Neuronal stem cell (in vitro differentiated cells): ENCODE measurements at regions not wholly inside any gene's neighbourhood (a gene's known extent, or its start where the extent isn't known, plus 50 kb on each side); places are given as distances from the start of the nearest gene placed in this dataset.

Experiments used
- DNase-seq: peaks from one replicate; pipeline ENCODE4 v3.0.0-alpha.2; 2013; ENCODE audit warnings: low spot score
- H2AFZ ChIP-seq: one replicate; pipeline ENCODE4 v1.6.1; 2013; ENCODE audit warnings: mild to moderate bottlenecking, low read length, inconsistent platforms
- H2AK5ac ChIP-seq: 2 replicates; pipeline ENCODE4 v1.6.1; 2013; ENCODE audit warnings: low read depth, mild to moderate bottlenecking, inconsistent platforms, low read length, moderate library complexity, mixed read lengths
- H2BK120ac ChIP-seq: 2 replicates; pipeline ENCODE4 v1.6.1; 2013; ENCODE audit warnings: low read depth, mild to moderate bottlenecking, inconsistent platforms, low read length, moderate library complexity, mixed read lengths
- H2BK12ac ChIP-seq: one replicate; pipeline ENCODE4 v1.6.1; 2013; ENCODE audit warnings: low read length, inconsistent platforms
- H2BK15ac ChIP-seq: 2 replicates; pipeline ENCODE4 v1.6.1; 2013; ENCODE audit warnings: mild to moderate bottlenecking, low read length, inconsistent platforms, mixed read lengths
- H2BK5ac ChIP-seq: one replicate; pipeline ENCODE4 v1.6.1; 2013; ENCODE audit warnings: inconsistent platforms, mild to moderate bottlenecking, low read length, moderate library complexity
- H3K14ac ChIP-seq: one replicate; pipeline ENCODE4 v1.6.1; 2013; ENCODE audit warnings: low read length, inconsistent platforms
- H3K18ac ChIP-seq: 2 replicates; pipeline ENCODE4 v1.6.1; 2013; ENCODE audit warnings: low read length, inconsistent platforms
- H3K23ac ChIP-seq: 2 replicates; pipeline ENCODE4 v1.6.1; 2013; ENCODE audit warnings: low read depth, mild to moderate bottlenecking, mixed read lengths, low read length, inconsistent platforms; ENCODE audit not compliant: poor library complexity
- H3K27ac ChIP-seq: replicated peaks from 3 replicates; pipeline ENCODE4 v1.5.1; 2013; ENCODE audit warnings: low read length, inconsistent platforms
- H3K27me3 ChIP-seq, 3 experiments: 2 replicates each; pipeline ENCODE4 v1.6.1; 2013; ENCODE audit warnings: low read length in 3 of 3, mild to moderate bottlenecking in 2 of 3, inconsistent platforms in 1 of 3, low read depth in 1 of 3, mixed read lengths in 1 of 3, moderate library complexity in 1 of 3; ENCODE audit not compliant: control insufficient read depth in 3 of 3, insufficient read depth in 3 of 3
- H3K36me3 ChIP-seq, 2 donors: replicated peaks in 1 of 2; 2 replicates each; pipeline ENCODE4 v1.6.1; 2013; ENCODE audit warnings: low read length in 2 of 2; ENCODE audit not compliant: control insufficient read depth in 2 of 2, insufficient read depth in 2 of 2
- H3K4ac ChIP-seq: 2 replicates; pipeline ENCODE4 v1.6.1; 2013; ENCODE audit warnings: inconsistent platforms, mild to moderate bottlenecking, low read length, moderate library complexity
- H3K4me1 ChIP-seq, 2 donors: 1 replicate in 1 of 2; 2 replicates in 1 of 2; pipeline ENCODE4 v1.6.1; 2013; ENCODE audit warnings: low read length in 2 of 2, low read depth in 1 of 2; ENCODE audit not compliant: control insufficient read depth in 2 of 2, insufficient read depth in 1 of 2
- H3K4me2 ChIP-seq: one replicate; pipeline ENCODE4 v1.6.1; 2013; ENCODE audit warnings: mild to moderate bottlenecking, low read length, inconsistent platforms; ENCODE audit not compliant: insufficient read depth, poor library complexity, severe bottlenecking
- H3K4me3 ChIP-seq, 2 donors: 2 replicates each; pipeline ENCODE4 v1.5.1; 2013; ENCODE audit warnings: low read length in 2 of 2, mild to moderate bottlenecking in 2 of 2, inconsistent platforms in 1 of 2, moderate library complexity in 1 of 2
- H3K79me1 ChIP-seq: one replicate; pipeline ENCODE4 v1.6.1; 2013; ENCODE audit warnings: low read depth, mild to moderate bottlenecking, inconsistent platforms, low read length, moderate library complexity
- H3K9ac ChIP-seq: one replicate; pipeline ENCODE4 v1.6.1; 2013; ENCODE audit warnings: mild to moderate bottlenecking, low read depth, low read length, inconsistent platforms; ENCODE audit not compliant: poor library complexity
- H3K9me3 ChIP-seq, 2 donors: replicated peaks in 1 of 2; 2 replicates each; pipeline versions ENCODE3 to v1.6.1; 2013; ENCODE audit warnings: low read length in 2 of 2, mild to moderate bottlenecking in 2 of 2, inconsistent platforms in 1 of 2, low read depth in 1 of 2, mixed read lengths in 1 of 2, moderate library complexity in 1 of 2; ENCODE audit not compliant: control insufficient read depth in 2 of 2, insufficient read depth in 1 of 2
- H4K8ac ChIP-seq: one replicate; pipeline ENCODE4 v1.6.1; 2013; ENCODE audit warnings: low read depth, mild to moderate bottlenecking, inconsistent platforms, low read length, moderate library complexity
- H4K91ac ChIP-seq: one replicate; pipeline ENCODE4 v1.6.1; 2013; ENCODE audit warnings: low read length, low read depth, mild to moderate bottlenecking, inconsistent platforms; ENCODE audit not compliant: poor library complexity
- WGBS, 2 donors: extraction: QIAGEN DNeasy Blood & Tissue Kit; methylation state at CpG; one replicate each; pipeline ENCODE4 v1.1.7; 2013; ENCODE audit warnings: missing lambda C conversion rate in 2 of 2, mixed read lengths in 1 of 2; ENCODE audit not compliant: insufficient read length in 2 of 2, insufficient replicate concordance in 1 of 2; ENCODE audit errors: extremely low coverage in 2 of 2; 5-methylcytosine and 5-hydroxymethylcytosine counted together

DNA sequence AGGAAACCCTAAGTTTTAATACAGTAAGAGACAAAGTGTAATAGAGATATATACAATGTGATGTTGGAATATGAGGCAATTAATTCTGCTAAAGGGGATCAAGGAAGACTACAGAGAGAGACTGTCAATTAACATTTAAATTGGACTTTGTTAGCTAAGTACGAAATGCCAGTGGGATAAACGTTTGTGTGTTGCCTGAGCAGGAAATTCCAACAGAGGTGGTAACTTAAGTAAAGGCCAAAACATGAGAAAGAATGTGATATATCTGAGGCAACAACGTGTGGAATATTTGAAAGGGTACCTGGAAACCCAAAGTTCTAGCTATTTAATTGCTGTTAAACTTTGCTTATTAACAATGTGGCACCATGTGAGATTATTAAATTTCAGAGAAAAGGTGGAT is 1666.9 kb upstream of the WWC1 start:
- Histone ChIP-seq H2BK12ac (no peak overlapping the region), H2BK120ac (no peak overlapping the region), H3K23ac (no peak overlapping the region), H3K4me3 (no peak overlapping the region), H3K4me1 (peaks cover 0 to 3% of the 10 kb centered on the region in 2 donors), H4K91ac (no peak overlapping the region), H3K36me3 (no peaks in the 10 kb centered on the region), H3K4ac (no peak overlapping the region), H2AK5ac (no peak overlapping the region), H2BK15ac (no peak overlapping the region), H3K27me3 (no peaks in the 10 kb centered on the region), H3K18ac (no peak overlapping the region), H4K8ac (no peak overlapping the region), H3K14ac (no peak overlapping the region), H3K9me3 (no peaks in the 10 kb centered on the region), H3K27ac (no peak overlapping the region), H3K79me1 (no peaks in the 10 kb centered on the region), H3K4me2 (no peak overlapping the region), H2BK5ac (no peak overlapping the region), H3K9ac (no peak overlapping the region), H2AFZ (peak overlapping the region; percentile 28)
- no peak for DNase-seq
- WGBS, 2 donors = no CpG with 5 or more reads among the region's 3 CpGs

DNA sequence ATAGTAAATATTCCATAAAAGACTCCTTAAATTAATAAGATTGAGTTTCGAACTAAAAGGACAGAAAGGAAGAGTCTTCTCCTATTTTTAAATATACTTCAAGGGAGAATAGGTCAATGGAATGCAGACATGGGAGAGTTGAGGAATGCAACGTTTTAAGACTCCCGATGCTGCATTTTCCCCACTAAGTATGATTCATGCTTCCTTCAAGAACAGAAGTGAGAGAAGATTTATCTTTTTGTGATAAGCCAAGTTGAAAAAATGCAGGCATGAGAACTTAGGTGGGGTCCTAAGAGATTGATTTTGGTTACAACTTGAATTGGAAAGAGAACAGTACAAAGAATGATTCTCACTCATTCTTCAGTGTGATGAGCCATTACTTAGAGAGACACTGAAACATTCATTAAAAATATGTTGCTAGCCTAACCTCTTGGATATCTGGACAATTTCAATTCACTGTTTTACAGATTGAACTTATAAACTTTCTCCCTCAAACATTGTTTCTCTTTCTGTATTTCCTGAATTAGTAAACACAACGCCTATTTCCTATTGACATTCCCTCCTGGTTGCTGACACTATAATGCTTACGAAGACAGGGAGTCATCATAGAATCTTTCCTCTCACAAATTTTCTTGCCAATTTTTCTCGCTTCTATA is 1666.1 kb upstream of the WWC1 start:
- Histone ChIP-seq H3K23ac (no peak overlapping the region), H3K9me3 (no peaks in the 10 kb centered on the region), H3K18ac (no peak overlapping the region), H3K4me2 (no peak overlapping the region), H4K91ac (no peak overlapping the region), H3K9ac (no peak overlapping the region), H2AK5ac (no peak overlapping the region), H2BK15ac (no peak overlapping the region), H2BK12ac (no peak overlapping the region), H4K8ac (no peak overlapping the region), H2BK120ac (no peak overlapping the region), H3K27ac (no peak overlapping the region), H3K4me3 (no peak overlapping the region), H3K4ac (no peak overlapping the region), H3K4me1 (peaks cover 0 to 3% of the 10 kb centered on the region in 2 donors), H3K14ac (no peak overlapping the region), H2AFZ (peak overlapping the region; percentile 62), H2BK5ac (no peak overlapping the region), H3K27me3 (no peaks in the 10 kb centered on the region), H3K36me3 (no peaks in the 10 kb centered on the region), H3K79me1 (no peaks in the 10 kb centered on the region)
- no peak for DNase-seq
- no CpG with 5 or more reads among the region's 6 CpGs for WGBS, 2 donors

DNA sequence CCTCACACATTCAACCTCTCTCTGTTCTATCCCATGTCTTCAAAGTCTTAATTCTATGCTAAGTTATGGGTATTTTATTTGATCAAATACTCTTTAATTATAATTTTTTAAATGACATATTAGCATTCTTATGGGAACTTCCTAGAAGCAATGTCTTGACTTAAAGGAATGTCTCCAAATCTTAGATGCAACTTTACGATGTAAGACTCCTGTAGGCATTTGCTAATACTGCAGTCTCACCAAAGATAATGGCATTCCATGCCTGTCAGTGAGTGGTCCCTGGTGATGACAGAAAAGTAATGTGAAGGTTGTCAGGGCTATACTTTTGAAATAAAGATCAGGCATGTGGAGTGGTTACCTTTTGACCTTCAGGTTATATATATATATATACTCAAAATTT is 1654.2 kb upstream of the WWC1 start:
- Histone ChIP-seq H3K9me3 (no peaks in the 10 kb centered on the region), H3K4ac (no peak overlapping the region), H3K4me2 (no peak overlapping the region), H4K91ac (no peak overlapping the region), H3K4me1 (peaks cover 0 to 4% of the 10 kb centered on the region in 2 donors), H2BK15ac (no peak overlapping the region), H4K8ac (no peak overlapping the region), H2BK12ac (no peak overlapping the region), H3K18ac (no peak overlapping the region), H3K9ac (no peak overlapping the region), H3K36me3 (no peaks in the 10 kb centered on the region), H3K27ac (no peak overlapping the region), H3K79me1 (no peaks in the 10 kb centered on the region), H3K14ac (no peak overlapping the region), H3K4me3 (no peak overlapping the region), H2AFZ (no peak overlapping the region), H2BK5ac (no peak overlapping the region), H3K27me3 (no peaks in the 10 kb centered on the region), H3K23ac (no peak overlapping the region), H2BK120ac (no peak overlapping the region), H2AK5ac (no peak overlapping the region)
- DNase-seq = no peak
- no CpG with 5 or more reads among the region's 1 CpG for WGBS, 2 donors

DNA sequence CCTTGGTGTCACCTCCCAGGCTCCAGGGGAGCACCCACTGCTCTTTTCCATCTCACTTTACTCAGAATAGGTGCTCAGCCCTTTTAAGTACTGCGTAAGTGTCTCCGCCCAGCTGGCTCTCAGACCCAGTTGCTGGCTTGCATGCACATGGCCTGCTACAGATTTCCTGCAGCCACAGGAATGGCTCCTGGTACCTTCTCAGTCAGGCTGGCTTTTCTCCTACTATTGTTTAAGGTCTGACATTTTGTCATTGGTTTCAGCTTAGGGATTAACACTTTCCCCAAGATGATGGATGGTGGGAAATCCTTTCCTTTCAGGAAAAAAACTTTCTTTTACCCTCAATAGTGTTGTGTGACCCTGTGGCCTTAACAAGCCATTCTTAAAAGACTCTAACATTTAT is 1652.3 kb upstream of the WWC1 start:
- Histone ChIP-seq H3K36me3 (no peaks in the 10 kb centered on the region), H3K4me2 (no peak overlapping the region), H3K79me1 (no peaks in the 10 kb centered on the region), H2BK5ac (no peak overlapping the region), H3K4me3 (no peak overlapping the region), H2AFZ (peak overlapping the region; percentile 32), H4K8ac (no peak overlapping the region), H3K27me3 (no peaks in the 10 kb centered on the region), H3K4ac (no peak overlapping the region), H4K91ac (no peak overlapping the region), H2BK120ac (no peak overlapping the region), H3K23ac (no peak overlapping the region), H3K18ac (peak overlapping the region; percentile 49), H2AK5ac (no peak overlapping the region), H3K4me1 (peaks cover 0 to 4% of the 10 kb centered on the region in 2 donors), H3K14ac (no peak overlapping the region), H3K9ac (no peak overlapping the region), H2BK15ac (no peak overlapping the region), H2BK12ac (peak overlapping the region; percentile 43), H3K27ac (peak overlapping the region; percentile 70), H3K9me3 (no peaks in the 10 kb centered on the region)
- DNase-seq = no peak
- no CpG with 5 or more reads among the region's 2 CpGs for WGBS, 2 donors
